NCI-H2196 (cell line): ENCODE measurements at regions not wholly inside any gene's neighbourhood (a gene's known extent, or its start where the extent isn't known, plus 50 kb on each side); places are given as distances from the start of the nearest gene placed in this dataset.

Experiments
- DNase-seq: peaks from one replicate; lab custom pipeline; 2025; ENCODE audit not compliant: unreplicated experiment; lab: John Stamatoyannopoulos, UW

DNA sequence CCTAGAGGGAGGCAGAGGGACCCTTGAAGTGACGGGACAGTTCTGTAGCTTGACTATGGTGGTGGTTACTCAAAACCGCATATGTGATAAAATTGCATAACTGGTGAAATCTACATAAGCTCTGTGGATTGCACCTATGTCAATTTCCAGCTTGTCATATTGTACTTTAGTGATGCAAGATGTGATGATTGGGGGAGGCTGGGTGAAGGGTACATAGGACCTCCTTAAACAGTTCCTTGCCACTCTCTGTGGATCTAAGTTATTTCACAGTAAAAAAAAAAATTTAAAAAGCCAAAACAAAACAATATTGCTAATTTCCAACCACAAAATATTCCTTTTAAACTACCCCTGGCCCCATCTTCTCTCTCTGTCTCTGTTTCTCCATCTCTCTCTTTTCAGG lies 472.6 kb upstream of the SULF2 start:
- no peak for DNase-seq

DNA sequence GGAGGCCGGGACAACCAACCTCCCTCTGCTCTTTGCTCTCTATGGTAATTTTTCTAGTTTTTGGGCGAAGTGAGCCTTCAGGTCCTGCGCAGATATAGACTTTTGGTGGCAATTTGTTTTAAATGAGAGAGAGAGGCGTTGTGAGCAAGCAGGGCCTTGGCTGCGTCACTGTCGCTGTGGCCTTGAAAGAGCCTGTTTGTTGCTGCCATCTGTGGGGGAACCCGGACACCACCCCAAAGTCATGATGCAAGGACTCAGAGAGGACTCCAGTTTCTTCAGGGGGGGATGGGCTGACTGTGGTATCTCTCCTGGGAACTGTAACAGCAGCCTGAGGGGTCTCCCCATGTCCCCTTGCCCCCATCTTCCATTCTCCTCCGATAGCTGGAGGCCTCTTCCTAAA lies 462.7 kb upstream of the SULF2 start:
- DNase-seq, result no peak

DNA sequence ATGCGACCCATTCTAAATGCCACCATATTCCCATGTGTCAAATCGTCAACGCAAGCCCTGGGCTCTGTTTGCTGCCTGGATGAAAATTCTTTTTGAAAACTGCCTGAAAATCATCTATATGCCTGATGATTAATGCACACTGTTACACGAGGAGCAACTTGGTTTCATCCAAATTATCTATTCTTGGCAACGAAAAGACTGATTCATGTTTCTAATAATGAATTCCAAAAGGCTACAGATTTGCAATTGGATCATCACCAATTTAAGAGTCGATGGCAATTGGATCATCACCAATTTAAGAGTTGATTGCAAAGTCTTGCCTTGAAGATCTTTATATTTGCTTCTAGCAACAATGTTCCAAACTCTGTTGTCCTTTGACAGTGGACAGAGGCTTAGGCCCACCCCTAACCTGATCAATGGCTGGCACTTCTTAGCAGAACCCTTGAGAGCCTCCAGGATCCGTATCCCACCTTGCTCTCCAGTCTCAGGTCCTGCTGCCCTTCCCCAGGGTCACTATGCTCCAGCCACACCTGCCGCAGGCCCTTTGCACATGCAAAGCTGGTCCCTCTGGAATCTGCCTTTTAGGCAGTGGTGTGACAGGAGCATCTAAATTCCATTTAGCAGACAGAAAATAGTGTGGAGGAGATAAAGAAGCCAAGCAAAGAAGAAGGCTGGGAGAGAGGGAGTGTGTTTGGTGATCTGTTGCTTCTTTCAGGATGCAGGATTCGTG lies 460.9 kb upstream of the SULF2 start:
- DNase-seq, result no peak

DNA sequence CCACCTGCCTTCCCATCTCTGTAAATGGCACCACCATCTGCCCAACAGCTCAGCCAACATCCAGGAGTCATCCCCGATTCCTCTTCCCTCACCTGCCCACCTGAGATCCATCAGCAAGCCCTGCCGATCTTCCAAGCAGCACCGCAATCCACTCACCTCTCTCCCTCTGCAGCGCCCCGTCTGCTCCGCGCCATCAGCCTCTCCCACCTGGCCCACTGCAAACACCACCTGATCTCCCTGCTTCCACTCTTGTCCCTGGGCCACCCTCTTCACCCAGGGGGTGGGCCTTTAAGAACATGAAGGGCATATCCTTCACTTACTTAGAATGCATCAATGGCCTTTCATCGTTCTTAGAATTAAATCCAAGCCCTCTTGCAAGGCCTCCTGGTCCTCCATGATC lies 457.3 kb upstream of the SULF2 start:
- DNase-seq, result no peak

DNA sequence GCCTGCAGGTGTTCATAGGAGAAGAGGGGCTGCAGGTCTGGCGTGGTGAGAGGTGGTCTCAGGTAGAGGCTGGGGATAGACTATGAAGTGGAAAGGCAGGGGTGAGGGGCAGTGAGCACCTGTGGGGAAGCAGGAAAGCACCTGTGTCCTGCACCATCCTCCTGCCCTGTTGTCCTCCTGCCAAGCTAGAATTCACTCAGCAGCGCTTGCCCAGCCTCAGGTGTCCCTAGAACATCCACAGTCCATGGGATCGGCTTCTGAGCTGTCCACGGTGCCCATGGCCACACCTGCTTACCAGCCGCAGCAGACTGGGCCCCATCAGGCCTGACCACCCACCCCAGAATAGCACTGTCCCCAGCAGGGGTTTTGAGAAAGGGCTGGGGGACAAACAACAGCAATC lies 456.2 kb upstream of the SULF2 start:
- DNase-seq, result no peak

DNA sequence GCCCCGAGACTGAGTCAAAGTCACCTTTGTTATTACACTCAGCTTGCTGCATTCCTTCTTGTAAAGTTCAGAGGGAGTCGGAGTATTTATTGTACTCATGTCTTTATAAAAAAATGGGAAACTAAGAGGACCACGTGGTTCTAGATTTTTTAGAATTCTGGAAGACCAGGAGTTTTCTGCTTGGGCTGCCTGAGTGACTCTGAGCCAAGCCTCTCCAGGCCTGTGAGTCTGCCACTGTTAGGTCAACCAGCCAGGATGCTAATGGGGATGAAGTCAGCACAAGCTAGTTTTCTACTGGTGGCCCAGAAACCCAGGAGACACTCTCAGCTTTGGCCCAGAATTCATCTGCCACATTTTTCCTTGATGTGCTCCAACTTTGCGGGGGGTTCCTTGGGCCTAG lies 453.5 kb upstream of the SULF2 start:
- DNase-seq, result no peak

DNA sequence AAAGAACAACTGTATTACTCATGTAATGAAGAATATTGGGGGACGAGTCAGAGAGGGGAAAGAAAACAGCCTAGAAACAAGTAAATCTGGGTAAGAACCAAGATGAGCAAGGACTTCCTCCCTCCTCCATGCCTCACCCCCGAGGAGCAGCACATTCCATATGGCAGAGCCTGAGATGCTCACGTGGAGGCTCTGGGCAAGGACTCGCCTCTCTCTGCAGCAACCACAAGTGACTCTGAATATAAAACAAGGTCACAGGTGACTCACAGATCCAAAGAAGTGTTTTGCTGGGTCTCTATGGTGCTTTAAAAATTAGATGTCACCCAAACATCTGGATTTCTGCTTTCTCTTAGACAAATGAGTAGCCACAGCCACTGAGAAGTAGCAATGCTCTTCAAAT lies 453.0 kb upstream of the SULF2 start:
- no peak for DNase-seq

DNA sequence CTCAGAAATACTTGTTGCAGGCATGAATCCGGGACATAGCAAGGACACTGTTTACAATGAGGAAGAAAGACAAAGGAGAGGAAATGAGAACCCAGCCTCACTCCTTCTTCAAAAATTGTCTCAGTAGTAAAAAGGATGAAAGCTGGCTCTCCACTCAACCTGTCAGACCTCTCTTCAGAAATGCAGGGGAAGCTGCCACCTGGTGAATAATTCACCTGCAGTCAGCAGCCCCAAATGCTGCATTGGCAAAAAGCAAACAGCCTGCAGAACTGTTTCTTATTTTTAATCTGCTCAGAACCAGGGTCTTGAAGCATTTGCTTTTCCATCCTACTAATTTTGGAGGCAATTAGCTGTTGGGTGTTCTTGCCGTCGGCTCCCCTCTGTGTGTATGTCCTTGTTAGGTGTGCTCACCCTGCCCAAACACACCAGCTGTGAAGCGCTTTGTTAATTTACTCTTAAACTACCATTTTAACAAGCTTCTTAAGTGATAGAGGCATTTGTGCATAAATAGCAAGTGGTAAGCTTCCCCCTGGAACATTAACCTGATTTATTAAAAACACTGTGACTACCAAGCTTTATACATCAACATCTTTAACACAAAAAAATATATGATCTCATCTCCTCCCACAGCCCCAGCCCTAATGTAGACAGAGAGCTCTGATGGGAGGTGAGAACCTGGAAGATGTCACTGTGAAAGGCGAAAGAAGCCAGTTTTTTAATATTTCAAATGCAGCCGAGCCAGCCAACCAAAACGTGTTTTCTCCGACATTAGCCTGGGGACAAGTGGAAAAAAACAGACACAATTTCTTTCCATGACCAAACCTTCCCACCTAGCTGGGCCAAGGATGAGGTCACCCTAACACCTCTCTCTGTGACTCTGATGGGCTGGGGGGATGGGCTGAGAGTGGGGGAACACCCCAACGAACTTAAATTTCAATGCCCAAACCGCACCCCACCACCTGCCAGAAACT lies 451.0 kb upstream of the SULF2 start:
- no peak for DNase-seq

DNA sequence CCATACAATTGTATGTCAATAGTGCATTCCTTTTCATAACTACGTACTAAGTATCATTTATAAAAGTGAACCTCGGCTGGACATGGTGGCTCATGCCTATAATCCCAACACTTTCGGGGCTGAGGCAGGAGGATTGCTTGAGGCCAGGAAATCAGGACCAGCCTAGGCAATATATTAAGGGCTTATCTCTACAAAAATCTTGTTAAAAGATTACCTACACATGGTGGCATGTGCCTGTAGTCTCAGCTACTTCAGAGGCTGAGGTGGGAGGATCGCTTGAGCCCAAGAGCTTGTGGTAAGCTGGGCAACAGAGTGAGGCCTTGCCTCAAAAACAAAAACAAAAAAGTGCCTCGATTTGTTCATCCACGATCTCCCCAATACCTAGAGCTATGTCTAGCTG lies 449.7 kb upstream of the SULF2 start:
- DNase-seq, result no peak

DNA sequence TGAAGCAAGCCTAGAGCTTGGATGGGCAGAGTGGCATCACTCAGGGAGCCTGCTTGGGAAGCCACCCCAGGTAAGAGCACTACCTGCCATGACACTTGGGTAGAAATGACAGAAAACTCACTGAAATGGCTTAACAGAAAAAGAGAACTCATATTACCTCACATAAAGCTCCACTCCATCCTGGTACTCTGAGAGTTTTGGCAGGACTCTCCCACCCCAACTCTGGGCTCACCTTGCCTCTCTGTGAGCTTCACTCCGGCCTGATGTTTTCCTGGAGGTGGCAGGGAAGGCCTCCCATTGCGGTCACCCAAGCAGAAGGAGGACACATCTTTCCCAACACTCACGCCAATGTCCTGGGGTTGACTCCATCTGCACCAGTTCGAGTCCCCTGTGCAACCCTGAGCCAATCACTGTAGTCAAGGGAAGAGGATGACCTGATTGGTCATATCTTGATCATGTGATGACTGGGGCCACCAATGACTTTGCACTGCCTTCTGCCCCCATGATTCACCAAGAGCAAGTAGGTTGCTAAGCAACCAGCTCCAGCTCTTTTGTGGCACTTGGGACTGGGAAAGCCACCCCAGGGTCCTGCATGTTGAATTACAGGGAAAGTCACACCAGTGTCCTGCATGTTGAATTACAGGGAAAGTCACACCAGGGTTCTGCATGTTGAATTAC lies 446.1 kb upstream of the SULF2 start:
- DNase-seq, result no peak

DNA sequence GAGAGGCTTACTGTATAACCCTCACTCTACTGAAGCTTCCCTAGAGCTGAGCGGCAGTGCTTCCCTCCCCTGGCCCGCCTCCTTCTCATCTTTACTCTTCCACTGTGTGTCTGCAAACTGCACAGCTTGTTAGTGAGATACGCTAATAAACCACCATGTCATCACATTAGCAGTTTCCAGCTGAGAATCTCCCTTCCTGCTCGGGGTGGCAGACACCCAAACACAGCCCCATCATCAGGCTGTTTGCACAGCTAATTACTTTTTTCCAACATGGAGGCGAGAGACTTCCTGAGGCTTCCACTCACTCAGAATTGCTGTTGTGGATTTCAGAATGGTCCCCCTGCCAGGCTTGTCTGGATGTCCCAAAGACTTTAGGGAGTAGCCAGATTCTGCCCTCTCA lies 444.9 kb upstream of the SULF2 start:
- DNase-seq, result no peak

DNA sequence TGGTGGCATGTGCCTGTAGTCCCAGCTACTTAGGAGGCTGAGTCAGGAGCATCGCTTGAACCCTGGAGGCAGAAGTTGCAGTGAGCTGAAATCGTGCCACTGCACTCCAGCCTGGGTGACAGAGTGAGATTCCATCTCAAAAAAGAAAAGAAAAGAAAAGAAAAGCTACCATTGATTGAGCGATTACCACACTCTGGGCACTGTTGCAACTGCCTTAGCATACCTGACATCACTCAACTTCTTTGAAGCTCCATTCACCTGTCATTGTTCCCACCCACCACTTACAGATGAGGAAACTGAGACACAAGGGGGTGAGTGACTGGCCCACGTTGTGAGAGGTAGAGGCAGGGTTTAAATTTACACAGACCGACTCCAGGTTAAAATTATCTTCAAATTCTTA lies 442.1 kb upstream of the SULF2 start:
- DNase-seq, result no peak

DNA sequence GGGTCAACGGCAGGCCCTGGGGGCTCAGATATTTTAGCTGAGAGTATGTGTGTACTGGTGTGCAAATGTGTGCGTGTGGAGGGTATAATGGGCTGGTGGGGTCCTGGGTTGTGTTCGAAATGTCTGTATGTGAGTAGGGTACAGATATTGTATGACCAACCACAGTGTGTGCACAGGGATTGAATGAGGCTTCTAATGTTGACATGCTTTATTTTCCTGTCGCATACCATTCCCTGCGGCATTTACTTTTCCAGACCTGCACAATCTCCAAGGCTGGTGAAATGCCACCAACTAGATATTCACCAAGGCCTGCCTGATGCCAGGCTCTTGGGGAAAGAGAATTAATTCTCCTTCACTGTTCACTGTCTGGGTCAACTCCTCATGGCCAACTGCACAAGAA lies 441.4 kb upstream of the SULF2 start:
- DNase-seq, result no peak

DNA sequence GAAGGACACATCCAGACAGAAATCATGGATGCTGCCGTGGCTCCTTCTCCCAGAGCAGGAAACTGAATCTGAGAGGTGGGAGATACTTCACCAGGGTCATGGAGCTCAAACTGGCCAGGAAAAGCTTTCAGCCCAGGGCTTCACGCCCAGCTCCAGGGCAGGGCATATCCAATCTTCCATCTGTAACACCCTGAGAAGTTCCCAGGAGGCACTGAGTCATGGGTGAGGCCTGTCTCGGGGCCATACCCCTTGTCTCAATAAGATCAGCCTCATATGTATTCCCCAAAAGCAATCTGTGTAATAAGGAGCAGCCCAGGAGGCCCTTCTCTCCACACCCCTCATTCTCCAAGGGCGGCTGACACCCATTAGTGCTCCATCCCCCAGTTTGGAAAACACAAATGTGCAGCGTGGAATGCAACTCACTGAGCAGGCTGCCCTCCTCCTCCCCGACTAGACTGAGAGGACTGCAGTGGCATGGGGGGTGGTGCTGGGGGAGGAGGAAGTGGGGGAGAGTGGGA lies 439.3 kb upstream of the SULF2 start:
- DNase-seq, result no peak

DNA sequence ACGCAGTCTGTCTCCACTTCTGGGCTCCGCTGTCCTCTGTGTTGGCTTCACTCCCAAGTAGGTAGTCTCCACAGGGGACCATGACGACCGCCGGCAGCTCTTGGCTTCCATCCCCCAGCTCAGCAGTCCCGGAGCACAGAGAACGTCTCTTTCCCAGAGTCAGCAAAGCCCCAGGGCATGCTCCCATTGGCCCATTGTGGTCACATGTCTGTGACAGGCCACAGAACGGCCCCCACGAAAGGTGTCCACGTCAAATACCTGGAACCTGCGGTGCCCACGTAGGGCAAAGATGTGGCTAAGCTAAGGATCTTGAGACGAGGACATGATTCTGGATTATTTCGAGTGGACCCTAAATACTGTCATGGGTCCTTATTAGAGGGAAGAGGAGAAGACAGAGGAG lies 438.4 kb upstream of the SULF2 start:
- no peak for DNase-seq

DNA sequence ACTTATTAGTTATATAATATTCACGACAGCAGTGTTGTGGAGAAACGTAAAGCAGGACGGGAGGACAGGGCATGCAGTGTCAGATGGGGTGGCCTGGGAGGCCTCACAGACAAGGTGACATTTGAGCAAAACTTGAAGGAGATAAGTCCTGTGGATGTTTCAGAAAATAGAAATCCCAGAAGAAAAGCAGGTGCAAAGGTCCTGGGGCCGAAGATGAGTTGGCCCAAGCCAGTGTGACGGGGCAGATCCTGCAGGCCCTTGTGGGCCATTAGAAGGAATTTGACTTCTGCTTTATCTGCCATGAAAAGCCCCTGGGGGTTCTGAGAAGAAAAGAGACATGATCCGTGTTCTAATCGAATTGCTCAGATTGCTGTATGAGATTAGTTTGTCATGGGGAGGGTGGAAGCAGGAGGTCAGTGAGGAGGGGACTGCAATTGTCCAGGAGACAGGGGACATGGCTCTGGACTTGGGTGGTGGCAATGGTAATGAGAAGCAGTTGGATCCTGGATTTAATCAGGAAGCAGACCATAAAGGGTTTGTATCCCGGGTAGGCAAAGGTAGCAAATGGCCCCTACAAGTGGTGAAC lies 437.4 kb upstream of the SULF2 start:
- no peak for DNase-seq

DNA sequence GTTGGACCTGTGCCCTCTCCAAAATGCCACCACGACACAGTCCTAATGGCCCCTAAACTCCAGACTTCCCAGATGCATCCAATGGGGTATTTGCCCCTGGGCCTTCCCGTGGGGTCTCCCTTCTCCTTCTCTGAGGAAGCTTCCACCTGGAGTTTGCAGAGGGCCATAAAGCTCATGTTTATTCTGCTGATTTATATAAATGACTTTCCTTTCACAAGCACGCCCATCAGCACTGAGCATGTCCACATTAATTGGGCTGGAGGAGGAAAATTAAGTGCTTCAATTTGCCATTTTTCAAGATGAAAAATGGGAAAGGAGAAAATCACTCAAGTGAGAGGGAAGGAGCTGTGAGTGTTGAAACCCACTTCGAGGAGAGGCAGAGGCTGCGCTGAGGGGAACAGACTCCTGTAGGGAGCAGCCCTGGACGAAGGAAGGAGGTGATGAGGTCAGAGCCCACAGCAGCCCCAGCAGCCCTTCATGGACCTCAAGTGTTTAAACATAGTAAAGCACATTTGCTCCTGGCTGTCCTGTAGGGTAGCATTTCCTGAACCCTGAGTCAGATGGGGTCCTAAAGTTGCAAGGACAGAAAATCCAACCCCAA lies 434.9 kb upstream of the SULF2 start:
- DNase-seq, result no peak

DNA sequence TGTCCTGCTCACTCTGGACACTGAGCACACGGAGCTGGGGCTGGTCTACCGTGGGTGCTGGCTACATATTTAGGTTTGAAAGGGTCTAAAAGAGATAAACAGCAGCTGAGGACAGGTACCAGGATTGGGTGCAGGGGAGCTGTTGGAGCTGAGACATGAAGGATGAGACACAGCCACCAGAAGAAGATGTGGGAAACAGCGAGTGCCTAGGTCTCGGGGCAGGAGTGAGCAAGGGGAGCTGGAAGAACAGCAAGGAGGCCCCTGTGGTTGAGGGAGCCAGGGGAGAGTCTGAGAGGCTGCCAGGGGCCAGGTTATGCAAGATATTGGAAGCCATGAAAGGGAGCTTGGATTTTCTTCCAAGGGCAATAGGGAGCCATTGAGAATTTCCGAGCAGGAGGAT lies 434.0 kb upstream of the SULF2 start:
- DNase-seq, result no peak

DNA sequence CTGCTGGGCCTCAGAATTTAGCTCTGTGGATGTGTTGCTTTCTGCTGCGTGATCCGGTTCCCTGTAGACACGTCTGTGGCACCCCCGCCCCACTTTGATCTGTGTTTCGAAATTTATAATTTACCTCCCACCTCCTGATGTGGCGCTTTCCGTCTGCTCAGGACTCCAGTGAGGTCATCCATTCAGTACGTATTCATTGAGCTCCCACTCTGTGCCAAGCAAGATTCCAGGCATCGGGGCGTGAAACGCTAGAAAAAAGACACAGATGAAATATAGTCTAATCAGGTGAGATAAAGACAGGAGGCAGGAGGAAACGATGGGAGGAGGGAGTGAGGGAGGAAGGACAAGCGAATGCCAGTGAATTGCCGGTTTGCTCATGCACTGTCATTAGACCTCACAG lies 431.9 kb upstream of the SULF2 start:
- no peak for DNase-seq

DNA sequence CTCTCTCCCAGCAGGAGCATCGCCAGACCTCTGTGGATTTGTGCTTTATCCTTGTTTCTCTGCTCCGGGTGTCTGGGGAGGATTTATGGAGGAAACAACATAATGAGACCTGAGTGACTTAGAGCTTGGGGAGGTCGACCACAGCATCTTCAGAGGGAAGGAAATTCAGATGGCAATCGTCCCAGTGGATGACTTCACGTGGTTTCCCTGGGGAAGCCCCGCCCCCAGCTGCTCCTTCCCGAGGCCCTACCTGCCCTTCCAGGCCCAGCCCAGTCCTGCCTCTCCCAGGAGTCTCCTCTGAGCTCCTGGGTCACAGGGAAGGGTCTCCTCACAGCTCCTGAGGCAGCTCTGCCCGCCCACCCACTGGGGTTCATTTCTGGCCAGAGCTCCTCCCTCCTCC lies 430.3 kb upstream of the SULF2 start:
- no peak for DNase-seq

DNA sequence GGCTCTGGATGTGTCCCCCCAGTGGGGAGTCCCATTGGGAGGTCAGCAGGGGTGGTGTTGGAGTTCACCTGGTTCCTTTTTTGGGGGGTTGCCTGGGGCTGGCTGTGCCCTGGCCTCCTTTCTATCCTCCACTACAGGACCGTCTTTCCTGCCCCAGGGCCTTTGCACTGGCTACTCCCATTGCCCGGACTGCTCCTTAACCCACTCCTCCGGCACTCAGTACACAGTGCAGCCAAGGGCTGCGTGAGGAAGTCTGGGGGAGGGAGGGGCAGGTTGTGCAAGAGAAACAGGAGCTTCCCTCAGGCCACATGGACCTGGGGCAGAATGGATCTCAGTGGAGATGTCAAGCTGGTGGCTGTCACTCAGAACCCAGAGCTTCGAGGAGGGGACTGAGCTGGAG lies 429.3 kb upstream of the SULF2 start:
- no peak for DNase-seq
